Stimulated activated CD4-positive, alpha-beta T cell treated with anti-CD3 and anti-CD28 coated beads, Interleukin-1b, Interleukin-23, amount 100 ng/mL, for 1 hour (primary cell): ENCODE measurements at regions not wholly inside any gene's neighbourhood (a gene's known extent, or its start where the extent isn't known, plus 50 kb on each side); places are given as distances from the start of the nearest gene placed in this dataset.

Experiments
- DNase-seq, 2 donors: peaks; one replicate each; pipeline ENCODE4 v3.0.0-alpha.2; 2020; ENCODE audit warnings: low read depth in 2 of 2

DNA sequence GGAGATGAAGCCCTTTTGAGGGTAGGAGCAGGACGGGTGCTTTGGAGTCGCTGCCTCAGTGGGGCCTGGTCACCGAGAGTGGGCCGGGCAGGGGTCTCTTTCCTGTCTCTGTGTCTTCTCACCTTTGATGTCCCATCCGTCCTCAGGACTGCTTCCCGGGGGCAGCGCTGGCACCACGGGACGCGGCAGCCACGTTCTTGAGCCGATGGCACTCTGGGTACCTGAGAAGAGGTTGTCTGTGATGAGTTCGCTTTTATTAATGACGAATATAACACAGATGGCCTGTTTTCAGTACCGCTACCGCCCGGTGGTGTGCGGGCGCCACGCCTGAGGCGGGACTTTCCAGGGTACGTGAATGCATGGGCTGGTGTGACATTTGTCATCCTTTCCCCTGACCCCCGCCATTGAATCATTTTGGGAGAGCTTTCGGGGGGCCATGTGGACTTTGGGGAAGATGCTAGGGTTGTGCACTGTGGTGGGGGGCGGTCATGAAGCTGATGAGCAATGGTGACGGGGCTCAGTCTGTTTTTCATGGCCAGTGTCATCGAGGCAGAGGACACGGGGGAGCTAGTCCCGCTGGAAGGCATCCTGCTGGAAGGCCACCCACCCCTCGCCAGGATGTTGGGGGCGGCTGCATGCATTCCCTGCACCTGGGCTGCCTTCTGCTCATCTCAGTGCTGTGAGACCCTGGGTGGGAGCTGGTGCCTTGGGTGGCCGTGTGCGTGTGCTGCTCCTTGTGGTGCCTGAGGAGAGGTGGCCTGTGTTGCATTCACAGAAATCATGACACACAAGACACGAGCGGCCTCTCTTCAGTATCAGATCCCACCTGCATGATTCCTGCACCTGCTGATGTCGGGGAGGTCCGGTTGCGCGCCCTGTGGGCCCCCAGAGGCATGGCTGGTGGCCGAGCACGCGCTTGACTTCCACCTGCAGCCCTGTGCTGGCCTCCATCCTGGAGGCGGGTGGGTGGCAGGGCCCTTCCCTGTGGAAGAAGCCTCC, 162.5 kb upstream of the RTL1 start:
- DNase-seq, result no peak

- no peak for DNase-seq
These were observed 163.4 kb upstream of the RTL1 start for GRCh38 chr14:101066826-101067510.

- DNase-seq, result no peak
These were observed 165.0 kb upstream of the RTL1 start for GRCh38 chr14:101068313-101069227.

DNA sequence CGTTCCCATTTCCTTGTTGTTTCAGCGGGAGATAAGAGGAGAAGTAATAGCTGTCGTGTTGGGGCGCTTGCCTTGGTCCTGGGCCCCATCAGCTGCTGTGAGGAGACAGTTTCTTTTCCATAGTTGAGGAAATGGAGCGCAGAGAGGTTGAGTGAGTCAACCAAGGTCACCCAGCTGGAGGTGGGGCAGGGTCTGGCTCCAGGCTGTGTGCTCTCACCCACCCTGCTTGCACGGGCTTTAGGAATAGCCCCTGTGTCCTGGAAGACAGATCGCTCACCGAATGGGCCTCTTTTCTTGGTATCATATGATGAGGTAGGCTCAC, 165.7 kb upstream of the RTL1 start:
- no peak for DNase-seq

DNA sequence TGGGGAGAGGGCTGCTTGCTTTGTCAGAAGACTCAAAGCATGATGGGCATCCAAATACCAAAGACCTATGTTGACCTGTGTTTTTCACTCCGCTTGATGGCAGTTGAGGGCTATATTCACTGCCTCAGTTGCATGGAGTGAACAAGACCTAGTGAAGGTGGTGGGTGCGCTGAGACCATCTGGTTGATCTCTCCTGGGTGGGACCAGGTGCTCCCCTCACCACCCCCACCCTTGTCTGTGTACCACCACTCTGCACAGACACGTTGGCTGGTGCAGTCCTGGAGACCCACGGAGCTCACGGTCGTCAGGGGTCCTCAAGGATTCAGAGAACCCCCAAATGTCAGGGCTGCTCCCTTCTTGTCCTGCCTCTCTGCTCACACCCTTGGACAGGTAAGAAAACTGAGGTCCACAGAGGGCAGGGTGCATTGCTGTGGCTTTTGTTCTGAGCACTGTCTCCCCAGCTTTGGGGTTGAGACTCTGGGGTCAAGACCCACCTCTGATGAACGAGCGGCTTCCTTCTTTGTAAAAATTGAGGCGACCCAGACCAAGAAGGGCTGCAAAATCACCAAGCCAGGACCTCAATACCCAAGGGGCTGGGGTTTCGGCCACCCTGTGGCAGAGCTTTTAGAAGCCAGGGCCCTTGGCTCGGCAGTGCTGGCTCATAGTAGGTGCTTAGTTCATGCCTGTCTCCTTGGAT, 166.3 kb upstream of the RTL1 start:
- no peak for DNase-seq

- DNase-seq, result no peak
These were observed 167.3 kb upstream of the RTL1 start for GRCh38 chr14:101070540-101071492.

- DNase-seq, result no peak
These were observed 168.0 kb upstream of the RTL1 start for GRCh38 chr14:101071493-101071906.

GRCh38 chr14:101072070-101072469, 168.5 kb upstream of the RTL1 start:
- no peak for DNase-seq

DNA sequence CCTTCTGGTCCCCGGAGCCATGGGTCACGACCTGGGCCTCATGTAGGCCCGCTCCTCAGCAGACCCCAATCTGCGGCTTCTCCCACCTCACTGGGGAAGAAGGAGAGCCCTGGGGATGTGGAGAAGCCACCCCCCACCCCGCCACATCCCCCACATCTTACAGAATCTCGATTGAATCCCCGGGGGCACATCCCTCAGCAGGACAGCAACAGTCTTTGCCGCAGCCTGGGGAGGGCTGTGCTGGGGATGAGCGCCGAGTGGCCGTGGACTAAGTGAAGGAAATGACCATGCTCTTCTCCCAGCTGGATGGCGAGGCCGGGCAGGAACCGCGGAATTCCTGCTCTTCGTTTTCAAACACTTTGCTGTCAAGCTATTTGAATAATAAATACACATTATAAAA, 169.0 kb upstream of the RTL1 start:
- DNase-seq, result no peak

DNA sequence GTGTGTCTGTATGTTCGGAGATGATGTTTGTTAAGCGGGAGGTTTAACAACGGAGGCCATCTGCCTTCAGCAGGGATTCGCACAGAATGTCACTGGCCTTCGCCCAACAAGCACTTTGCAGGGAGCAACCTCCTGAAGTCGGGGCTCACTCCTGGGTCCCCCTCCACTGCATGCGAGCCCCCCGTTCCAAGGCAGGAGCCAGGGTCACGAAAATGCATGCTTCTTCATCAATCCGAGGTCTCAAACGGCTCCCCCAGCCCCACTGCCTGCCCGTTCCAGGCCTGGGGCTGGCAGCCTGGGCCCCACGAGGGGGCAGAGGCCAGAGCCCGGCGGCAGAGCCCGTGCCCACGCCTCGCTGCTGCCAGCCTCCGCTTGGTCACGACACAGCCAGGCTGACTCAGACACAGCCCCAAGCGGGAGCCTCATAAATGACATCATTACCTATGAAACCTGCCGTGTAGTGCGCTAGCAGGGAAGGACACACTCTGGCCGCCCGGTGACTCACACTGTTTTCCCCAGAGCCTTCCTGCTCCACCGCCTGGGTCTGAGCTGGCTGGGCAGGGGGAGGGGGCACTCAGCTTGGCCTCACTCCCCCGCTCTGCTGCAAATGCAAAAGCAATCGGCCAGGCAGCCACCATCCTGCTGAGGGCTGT, 169.5 kb upstream of the RTL1 start:
- DNase-seq, result no peak

GRCh38 chr14:101073598-101073965, 170.1 kb upstream of the RTL1 start:
- no peak for DNase-seq

GRCh38 chr14:101074196-101075024, 170.9 kb upstream of the RTL1 start:
- no peak for DNase-seq

- no peak for DNase-seq
These were observed 171.7 kb upstream of the RTL1 start for GRCh38 chr14:101075025-101075800.

DNA sequence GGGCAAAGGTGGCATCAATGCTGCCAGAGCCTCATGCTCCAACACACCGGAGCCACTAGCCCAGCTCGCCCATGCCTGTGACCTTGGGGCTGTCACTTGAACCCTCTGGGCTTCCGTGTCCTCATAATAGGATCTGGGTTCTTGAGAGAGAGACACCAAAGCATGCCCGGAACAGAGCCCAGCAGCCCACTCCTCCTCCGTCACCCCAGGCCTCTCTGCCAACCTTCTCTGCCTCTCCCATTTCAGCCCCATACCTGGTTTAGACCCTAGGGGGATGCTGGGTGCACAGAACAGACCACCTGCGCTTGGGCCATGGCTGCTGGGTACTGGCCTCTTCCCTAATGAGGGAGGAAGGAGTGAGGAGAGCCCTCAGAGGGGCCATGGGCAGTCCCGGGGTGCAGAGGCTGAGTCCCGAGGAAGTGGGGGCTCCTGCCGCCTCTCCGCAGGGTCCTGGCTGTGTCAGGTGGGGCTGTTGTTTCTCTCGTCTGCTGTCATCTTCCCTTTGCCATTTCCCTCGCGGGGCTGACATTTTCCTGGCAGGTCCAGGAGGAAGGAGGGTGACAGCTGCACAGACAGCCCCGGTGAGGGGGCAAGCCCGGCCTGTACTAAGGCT, 172.4 kb upstream of the RTL1 start:
- DNase-seq, result no peak

DNA sequence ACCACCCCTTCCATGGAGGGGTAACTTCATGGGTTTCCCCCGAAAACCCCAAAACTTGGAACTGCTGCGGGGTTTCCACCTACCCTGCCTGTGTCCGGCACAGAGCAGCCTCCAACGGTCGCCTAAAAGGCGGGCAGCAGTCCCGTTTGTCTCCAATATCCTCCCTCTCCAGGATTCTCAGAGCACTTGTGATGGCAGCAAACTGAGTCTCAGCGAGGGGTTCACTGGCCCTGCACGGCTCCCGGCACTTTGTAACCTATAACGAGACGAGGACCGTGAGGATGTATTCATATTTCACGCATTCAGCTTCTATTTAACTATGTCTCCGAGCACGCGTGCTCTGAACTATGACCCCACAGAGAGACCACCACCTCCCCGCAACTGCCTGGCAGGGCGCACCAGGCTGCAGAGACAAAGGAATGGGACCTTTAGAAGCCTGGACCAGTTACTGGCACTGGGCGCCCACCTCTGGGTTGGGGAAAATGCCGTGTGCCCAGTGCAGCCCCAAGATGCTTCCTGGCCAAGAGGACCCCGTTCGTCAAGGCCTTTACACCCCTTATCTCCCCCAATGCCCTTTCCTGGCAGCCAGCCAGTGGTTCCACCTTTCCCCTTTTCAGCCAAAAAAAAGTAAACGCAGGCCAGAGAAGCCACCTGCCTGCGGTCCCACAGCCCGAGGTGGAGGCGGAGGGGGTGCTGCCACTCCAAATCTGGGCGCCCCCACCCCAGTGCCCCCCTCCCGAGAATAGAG, 173.1 kb upstream of the RTL1 start:
- no peak for DNase-seq

GRCh38 chr14:101077481-101078074, 174.1 kb upstream of the RTL1 start:
- DNase-seq, result no peak
